H9 (cell line): ENCODE measurements at regions not wholly inside any gene's neighbourhood (a gene's known extent, or its start where the extent isn't known, plus 50 kb on each side); places are given as distances from the start of the nearest gene placed in this dataset.

Source experiments
- DNase-seq: peaks from one replicate; pipeline ENCODE4 v3.0.0-alpha.2; 2017
- H2AFZ ChIP-seq: one replicate; pipeline ENCODE4 v1.6.1; 2013; ENCODE audit warnings: mild to moderate bottlenecking, low read length, control low read depth, moderate library complexity
- H2AK5ac ChIP-seq: 2 replicates; pipeline ENCODE4 v1.6.1; 2013; ENCODE audit warnings: low read length, control low read depth, mixed read lengths; ENCODE audit not compliant: insufficient read length
- H2BK120ac ChIP-seq: one replicate; pipeline ENCODE4 v1.6.1; 2013; ENCODE audit warnings: low read depth, mild to moderate bottlenecking, low read length, control low read depth, inconsistent platforms; ENCODE audit not compliant: poor library complexity, severe bottlenecking
- H2BK12ac ChIP-seq: 2 replicates; pipeline ENCODE4 v1.6.1; 2013; ENCODE audit warnings: low read length, control low read depth, mixed read lengths, low read depth; ENCODE audit not compliant: insufficient read length
- H2BK15ac ChIP-seq: 2 replicates; pipeline ENCODE4 v1.6.1; 2013; ENCODE audit warnings: low read depth, low read length, control low read depth
- H2BK20ac ChIP-seq: one replicate; pipeline ENCODE4 v1.6.1; 2013; ENCODE audit warnings: low read depth, mild to moderate bottlenecking, low read length, control low read depth, inconsistent platforms; ENCODE audit not compliant: poor library complexity, severe bottlenecking
- H2BK5ac ChIP-seq: 2 replicates; pipeline ENCODE4 v1.6.1; 2013; ENCODE audit warnings: low read length, control low read depth, mixed read lengths; ENCODE audit not compliant: insufficient read length
- H3K14ac ChIP-seq: 2 replicates; pipeline ENCODE4 v1.6.1; 2013; ENCODE audit warnings: low read length, control low read depth; ENCODE audit not compliant: insufficient read depth
- H3K18ac ChIP-seq: 2 replicates; pipeline ENCODE4 v1.6.1; 2013; ENCODE audit warnings: low read depth, mild to moderate bottlenecking, mixed read lengths, low read length, control low read depth; ENCODE audit not compliant: insufficient read length
- H3K23ac ChIP-seq: 2 replicates; pipeline ENCODE4 v1.6.1; 2013; ENCODE audit warnings: low read length, control low read depth, mixed read lengths, low read depth; ENCODE audit not compliant: insufficient read length
- H3K23me2 ChIP-seq: 2 replicates; pipeline ENCODE4 v1.6.1; 2013; ENCODE audit warnings: low read depth, mild to moderate bottlenecking, mixed read lengths, low read length, control low read depth; ENCODE audit not compliant: insufficient read length, poor library complexity, severe bottlenecking
- H3K27ac ChIP-seq: 2 replicates; pipeline ENCODE4 v1.5.1; 2013; ENCODE audit warnings: low read length, control low read depth, mixed read lengths, low read depth; ENCODE audit not compliant: insufficient read length
- H3K27me3 ChIP-seq: 2 replicates; pipeline ENCODE4 v1.6.1; 2013; ENCODE audit warnings: low read length, control low read depth, inconsistent platforms; ENCODE audit not compliant: insufficient read depth
- H3K4ac ChIP-seq: 2 replicates; pipeline ENCODE4 v1.6.1; 2013; ENCODE audit warnings: low read depth, mild to moderate bottlenecking, control low read depth, inconsistent platforms, low read length, moderate library complexity
- H3K4me1 ChIP-seq: 2 replicates; pipeline ENCODE4 v1.6.1; 2013; ENCODE audit warnings: low read length, control low read depth, inconsistent platforms; ENCODE audit not compliant: insufficient read depth
- H3K4me2 ChIP-seq: 2 replicates; pipeline ENCODE4 v1.6.1; 2013; ENCODE audit warnings: low read length, control low read depth, mixed read lengths; ENCODE audit not compliant: insufficient read length, insufficient read depth
- H3K56ac ChIP-seq: 2 replicates; pipeline ENCODE4 v1.6.1; 2013; ENCODE audit warnings: low read depth, mild to moderate bottlenecking, mixed read lengths, low read length, control low read depth; ENCODE audit not compliant: insufficient read length
- H3K79me1 ChIP-seq: 2 replicates; pipeline ENCODE4 v1.6.1; 2013; ENCODE audit warnings: low read depth, mild to moderate bottlenecking, moderate library complexity, low read length, control low read depth, inconsistent platforms; ENCODE audit not compliant: insufficient read depth, poor library complexity, severe bottlenecking
- H3K79me2 ChIP-seq: 2 replicates; pipeline ENCODE4 v1.6.1; 2013; ENCODE audit warnings: low read length, control low read depth, inconsistent platforms; ENCODE audit not compliant: insufficient read depth
- H3K9ac ChIP-seq: 2 replicates; pipeline ENCODE4 v1.6.1; 2013; ENCODE audit warnings: low read length, control low read depth, mixed read lengths; ENCODE audit not compliant: insufficient read length; ENCODE audit errors: extremely low read depth
- H3K9me3 ChIP-seq: one replicate; pipeline ENCODE4 v1.6.1; 2013; ENCODE audit warnings: low read depth, low read length, inconsistent platforms; ENCODE audit not compliant: control insufficient read depth
- H3T11ph ChIP-seq: one replicate; pipeline ENCODE4 v1.6.1; 2013; ENCODE audit warnings: mild to moderate bottlenecking, low read length, control low read depth, inconsistent platforms
- H4K20me1 ChIP-seq: one replicate; pipeline ENCODE4 v1.6.1; 2013; ENCODE audit not compliant: control insufficient read depth, insufficient read length, insufficient read depth
- H4K5ac ChIP-seq: 2 replicates; pipeline ENCODE4 v1.6.1; 2013; ENCODE audit warnings: low read depth, mild to moderate bottlenecking, mixed read lengths, low read length, control low read depth; ENCODE audit not compliant: insufficient read length
- H4K8ac ChIP-seq: replicated peaks from 2 replicates; pipeline ENCODE4 v1.6.1; 2013; ENCODE audit warnings: low read length, control low read depth, mixed read lengths, low read depth; ENCODE audit not compliant: insufficient read length
- H4K91ac ChIP-seq: 2 replicates; pipeline ENCODE4 v1.6.1; 2013; ENCODE audit warnings: low read depth, mild to moderate bottlenecking, moderate library complexity, mixed read lengths, low read length, control low read depth; ENCODE audit not compliant: insufficient read length
- H3K27ac Mint-ChIP-seq, 3 experiments: 2 replicates in 2 of 3; 3 replicates in 1 of 3; pipeline ENCODE4 v1.8.0; 2020 to 2021; ENCODE audit warnings: mixed read lengths in 3 of 3, mild to moderate bottlenecking in 1 of 3, moderate library complexity in 1 of 3
- H3K27me3 Mint-ChIP-seq: 2 replicates; pipeline ENCODE4 v1.8.0; 2021; ENCODE audit warnings: low read depth, mild to moderate bottlenecking, moderate library complexity, mixed read lengths
- H3K36me3 Mint-ChIP-seq, 3 experiments: 2 replicates in 2 of 3; 3 replicates in 1 of 3; pipeline ENCODE4 v1.8.0; 2020 to 2021; ENCODE audit warnings: low read depth in 3 of 3, mixed read lengths in 3 of 3; ENCODE audit not compliant: insufficient read depth in 1 of 3
- H3K4me1 Mint-ChIP-seq, 2 experiments: 2 replicates each; pipeline ENCODE4 v1.8.0; 2020; ENCODE audit warnings: mixed read lengths in 2 of 2
- H3K4me3 Mint-ChIP-seq, 2 experiments: 2 replicates in 1 of 2; 3 replicates in 1 of 2; pipeline ENCODE4 v1.8.0; 2020 to 2021; ENCODE audit warnings: mild to moderate bottlenecking in 2 of 2, mixed read lengths in 2 of 2, moderate library complexity in 1 of 2
- H3K9me3 Mint-ChIP-seq, 2 experiments: 2 replicates in 1 of 2; 3 replicates in 1 of 2; pipeline ENCODE4 v1.8.0; 2020; ENCODE audit warnings: mild to moderate bottlenecking in 2 of 2, mixed read lengths in 2 of 2, moderate library complexity in 1 of 2
- WGBS: extraction: QIAGEN DNeasy Blood & Tissue Kit; methylation state at CpG from one replicate; pipeline ENCODE4 v1.1.7; 2013; ENCODE audit warnings: missing lambda C conversion rate, low lambda C conversion rate, mixed read lengths; ENCODE audit not compliant: insufficient read length; ENCODE audit errors: extremely low coverage; 5-methylcytosine and 5-hydroxymethylcytosine counted together
- TF ChIP-seq, protein P1 (sequence below): fragments of 200-600 bp; sonication (generic); conservative IDR thresholded peaks from 3 replicates; pipeline ENCODE4 v1.8.0; 2021; ENCODE audit warnings: antibody characterized with exemption, mild to moderate bottlenecking

DNA sequence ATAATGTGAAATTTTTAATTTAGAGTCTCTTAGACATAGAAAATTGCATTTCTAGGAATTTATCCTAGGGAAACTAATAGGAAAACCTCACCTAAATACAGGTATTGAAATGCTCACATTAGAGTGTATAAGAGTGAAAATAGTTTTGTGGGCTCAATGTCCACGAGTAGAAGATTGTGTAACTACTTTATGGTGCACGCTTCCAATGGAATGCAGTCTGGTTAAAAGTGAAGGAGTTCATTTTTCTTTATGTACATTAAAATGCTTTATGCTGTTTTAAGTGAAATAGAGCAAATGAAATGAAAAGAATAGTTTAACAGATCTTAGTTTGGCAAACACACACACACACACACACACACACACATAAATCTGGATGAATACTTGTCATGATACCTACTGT lies 278.2 kb downstream of the USP25 start:
- no peak overlapping the region for H3K27ac ChIP-seq
- no peaks in the 10 kb centered on the region for H3K9me3 ChIP-seq
- H2BK5ac ChIP-seq: no peak overlapping the region
- no peak overlapping the region for H3K4me2 ChIP-seq
- H3K4ac ChIP-seq: no peak overlapping the region
- H4K20me1 ChIP-seq: no peaks in the 10 kb centered on the region
- H3K23ac ChIP-seq: no peak overlapping the region
- no peak overlapping the region for H3K27ac Mint-ChIP-seq
- H2AK5ac ChIP-seq: no peak overlapping the region
- H4K5ac ChIP-seq: no peak overlapping the region
- H2BK12ac ChIP-seq: no peak overlapping the region
- H3K79me2 ChIP-seq: no peaks in the 10 kb centered on the region
- H3K18ac ChIP-seq: no peak overlapping the region
- no peak for DNase-seq
- H3K9ac ChIP-seq: no peak overlapping the region
- TF ChIP-seq, protein P1, sequence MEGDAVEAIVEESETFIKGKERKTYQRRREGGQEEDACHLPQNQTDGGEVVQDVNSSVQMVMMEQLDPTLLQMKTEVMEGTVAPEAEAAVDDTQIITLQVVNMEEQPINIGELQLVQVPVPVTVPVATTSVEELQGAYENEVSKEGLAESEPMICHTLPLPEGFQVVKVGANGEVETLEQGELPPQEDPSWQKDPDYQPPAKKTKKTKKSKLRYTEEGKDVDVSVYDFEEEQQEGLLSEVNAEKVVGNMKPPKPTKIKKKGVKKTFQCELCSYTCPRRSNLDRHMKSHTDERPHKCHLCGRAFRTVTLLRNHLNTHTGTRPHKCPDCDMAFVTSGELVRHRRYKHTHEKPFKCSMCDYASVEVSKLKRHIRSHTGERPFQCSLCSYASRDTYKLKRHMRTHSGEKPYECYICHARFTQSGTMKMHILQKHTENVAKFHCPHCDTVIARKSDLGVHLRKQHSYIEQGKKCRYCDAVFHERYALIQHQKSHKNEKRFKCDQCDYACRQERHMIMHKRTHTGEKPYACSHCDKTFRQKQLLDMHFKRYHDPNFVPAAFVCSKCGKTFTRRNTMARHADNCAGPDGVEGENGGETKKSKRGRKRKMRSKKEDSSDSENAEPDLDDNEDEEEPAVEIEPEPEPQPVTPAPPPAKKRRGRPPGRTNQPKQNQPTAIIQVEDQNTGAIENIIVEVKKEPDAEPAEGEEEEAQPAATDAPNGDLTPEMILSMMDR: no peak
- no peaks in the 10 kb centered on the region for H3K4me1 Mint-ChIP-seq
- H3K27me3 ChIP-seq: no peaks in the 10 kb centered on the region
- H2AFZ ChIP-seq: no peak overlapping the region
- no peak overlapping the region for H3K56ac ChIP-seq
- H3K79me1 ChIP-seq: no peaks in the 10 kb centered on the region
- H3K9me3 Mint-ChIP-seq: no peaks in the 10 kb centered on the region
- H3K4me3 Mint-ChIP-seq: no peak overlapping the region
- no peak overlapping the region for H2BK120ac ChIP-seq
- no peak overlapping the region for H2BK15ac ChIP-seq
- no CpG with 5 or more reads among the region's 2 CpGs for WGBS
- H3K36me3 Mint-ChIP-seq: no peaks in the 10 kb centered on the region
- H4K8ac ChIP-seq: no peak overlapping the region
- no peak overlapping the region for H3K14ac ChIP-seq
- H3T11ph ChIP-seq: no peak overlapping the region
- H4K91ac ChIP-seq: no peak overlapping the region
- H3K23me2 ChIP-seq: no peaks in the 10 kb centered on the region
- H3K4me1 ChIP-seq: no peaks in the 10 kb centered on the region
- H2BK20ac ChIP-seq: no peak overlapping the region
- H3K27me3 Mint-ChIP-seq: no peaks in the 10 kb centered on the region
